Lung (tissue), 11 donors: ENCODE measurements at regions not wholly inside any gene's neighbourhood (a gene's known extent, or its start where the extent isn't known, plus 50 kb on each side); places are given as distances from the start of the nearest gene placed in this dataset.
A peak's percentile ranks its signal among the peaks of the same experiment; 100 is the strongest.

Experiments used
- ATAC-seq: fragments of 200-7000 bp; cut with Tn5 transposase; one replicate; pipeline ENCODE4 v1.9.1; 2020; ENCODE audit warnings: moderate number of reproducible peaks; ENCODE audit not compliant: insufficient read depth, low FRiP score
- DNase-seq, 3 donors: peaks; one replicate each; pipeline ENCODE4 v3.0.0-alpha.2; 2013 to 2017
- H3K27ac ChIP-seq, 2 donors: one replicate each; pipeline ENCODE4 v1.5.1; 2013; ENCODE audit warnings: mild to moderate bottlenecking in 2 of 2, moderate library complexity in 2 of 2, control low read depth in 1 of 2, inconsistent platforms in 1 of 2, low read depth in 1 of 2, low read length in 1 of 2
- H3K27me3 ChIP-seq, 3 donors: one replicate each; pipeline ENCODE4 v1.5.1; 2013; ENCODE audit warnings: low read length in 2 of 3; ENCODE audit not compliant: control insufficient read depth in 3 of 3, insufficient read depth in 3 of 3
- H3K36me3 ChIP-seq, 4 donors: one replicate each; pipeline ENCODE4 v1.5.1; 2013; ENCODE audit warnings: low read length in 4 of 4, mild to moderate bottlenecking in 1 of 4, moderate library complexity in 1 of 4; ENCODE audit not compliant: control insufficient read depth in 4 of 4, insufficient read depth in 4 of 4
- H3K4me1 ChIP-seq, 5 donors: one replicate each; pipeline ENCODE4 v1.5.1; 2013; ENCODE audit warnings: low read length in 5 of 5, mild to moderate bottlenecking in 2 of 5, moderate library complexity in 1 of 5; ENCODE audit not compliant: control insufficient read depth in 5 of 5, insufficient read depth in 5 of 5
- H3K4me3 ChIP-seq: one replicate; pipeline ENCODE4 v1.5.1; 2013; ENCODE audit warnings: mild to moderate bottlenecking, control low read depth, moderate library complexity
- H3K9ac ChIP-seq, 2 donors: one replicate each; pipeline ENCODE4 v1.5.1; 2013; ENCODE audit warnings: low read length in 2 of 2, control low read depth in 1 of 2; ENCODE audit not compliant: insufficient read depth in 1 of 2
- H3K9me3 ChIP-seq, 4 donors: one replicate each; pipeline ENCODE4 v1.5.1; 2013; ENCODE audit warnings: low read length in 3 of 4, mild to moderate bottlenecking in 1 of 4, moderate library complexity in 1 of 4; ENCODE audit not compliant: control insufficient read depth in 4 of 4, insufficient read depth in 3 of 4
- CTCF ChIP-seq: IDR thresholded peaks from 2 replicates; pipeline ENCODE4 v1.5.1; 2012; ENCODE audit warnings: mild to moderate bottlenecking; ENCODE audit errors: control extremely low read depth, extremely low read depth
- WGBS, 2 donors: extraction: QIAGEN DNeasy Blood & Tissue Kit; methylation state at CpG; one replicate each; pipeline ENCODE4 v1.1.7; 2013; 5-methylcytosine and 5-hydroxymethylcytosine counted together
- donor health status: control.
- donor health status: control.
- donor health status: Bipolar disorder and iron deficiency.
- donor health status: healthy.
- donor health status: DM: yes; HTN: yes; CAD: no.

GRCh38 chr15:95869920-95870319 lies 460.6 kb upstream of the NR2F2 start:
- DNase-seq (peak in 1 of 3 donors; percentile 37), ATAC-seq (no peak)
- Histone ChIP-seq H3K4me3 (no peak overlapping the region), H3K36me3 (no peaks in the 10 kb centered on the region), H3K9me3 (no peaks in the 10 kb centered on the region), H3K4me1 (peaks cover 0 to 6% (median 0%) of the 10 kb centered on the region in 5 donors), H3K27ac (no peak overlapping the region), H3K9ac (no peak overlapping the region), H3K27me3 (no peaks in the 10 kb centered on the region)
- no peak for TF ChIP-seq CTCF
- WGBS, 2 donors = 60 to 67% methylated on average over 5 of the region's 5 CpGs

- H3K4me3 ChIP-seq = no peak overlapping the region
- ATAC-seq = no peak
- H3K4me1 ChIP-seq = peaks cover 0 to 10% (median 0%) of the 10 kb centered on the region in 5 donors
- DNase-seq = no peak
- H3K36me3 ChIP-seq = no peaks in the 10 kb centered on the region
- 80 to 89% methylated on average over 3 of the region's 3 CpGs for WGBS, 2 donors
- no peak for TF ChIP-seq CTCF
- no peak overlapping the region for H3K27ac ChIP-seq
- peaks cover 0 to 4% (median 0%) of the 10 kb centered on the region in 4 donors for H3K9me3 ChIP-seq
- no peak overlapping the region for H3K9ac ChIP-seq
- H3K27me3 ChIP-seq = no peaks in the 10 kb centered on the region
These were observed 458.1 kb upstream of the NR2F2 start for GRCh38 chr15:95872366-95872771.

GRCh38 chr15:95874637-95875036 lies 455.9 kb upstream of the NR2F2 start:
- no peak for ATAC-seq
- Histone ChIP-seq H3K27me3 (no peaks in the 10 kb centered on the region), H3K27ac (no peak overlapping the region), H3K4me1 (peaks cover 0 to 18% (median 0%) of the 10 kb centered on the region in 5 donors), H3K4me3 (no peak overlapping the region), H3K9me3 (peaks cover 0 to 4% (median 0%) of the 10 kb centered on the region in 4 donors), H3K36me3 (no peaks in the 10 kb centered on the region), H3K9ac (no peak overlapping the region)
- TF ChIP-seq CTCF = no peak
- DNase-seq = peak in 2 of 3 donors; percentile 38 to 40

- Histone ChIP-seq H3K36me3 (no peaks in the 10 kb centered on the region), H3K4me3 (no peak overlapping the region), H3K9ac (no peak overlapping the region), H3K27me3 (no peaks in the 10 kb centered on the region), H3K9me3 (peaks cover 0 to 4% (median 0%) of the 10 kb centered on the region in 4 donors), H3K4me1 (peaks cover 0 to 20% (median 0%) of the 10 kb centered on the region in 5 donors), H3K27ac (no peak overlapping the region)
- 35 to 49% methylated on average over 7 of the region's 7 CpGs for WGBS, 2 donors
- DNase-seq = peak in 2 of 3 donors; percentile 35 to 37
- no peak for TF ChIP-seq CTCF
- no peak for ATAC-seq
These were observed 455.3 kb upstream of the NR2F2 start for GRCh38 chr15:95875121-95875643.
